ENCODE measurements at regions not wholly inside any gene's neighbourhood (a gene's known extent, or its start where the extent isn't known, plus 50 kb on each side); places are given as distances from the start of the nearest gene placed in this dataset.

GRCh38 chr6:105949869-105950268 is 136.3 kb upstream of the PRDM1 start:
- ATAC-seq (ENCODE audit: low FRiP score) (no peak), DNase-seq (ENCODE audit: low spot score) (no peak)
- no peak for TF ChIP-seq CTCF (IDR thresholded peaks at IDR 0.05)

- ATAC-seq (ENCODE audit: low FRiP score) (no peak), DNase-seq (ENCODE audit: low spot score) (no peak)
- no peak for TF ChIP-seq CTCF (IDR thresholded peaks at IDR 0.05)
These were observed 142.6 kb upstream of the PRDM1 start for GRCh38 chr6:105943514-105943913.

- DNase-seq (ENCODE audit: low spot score) = no peak
- no peak for TF ChIP-seq CTCF (IDR thresholded peaks at IDR 0.05)
- no peak for ATAC-seq (ENCODE audit: low FRiP score)
These were observed 144.3 kb upstream of the PRDM1 start for GRCh38 chr6:105941621-105942412.

GRCh38 chr6:105940990-105941389 is 145.1 kb upstream of the PRDM1 start:
- ATAC-seq (ENCODE audit: low FRiP score) (no peak), DNase-seq (ENCODE audit: low spot score) (no peak)
- TF ChIP-seq CTCF (IDR thresholded peaks at IDR 0.05) = no peak

GRCh38 chr6:105936972-105937371 is 149.2 kb upstream of the PRDM1 start:
- ATAC-seq (ENCODE audit: low FRiP score) = no peak
- DNase-seq (ENCODE audit: low spot score) = no peak
- no peak for TF ChIP-seq CTCF (IDR thresholded peaks at IDR 0.05)

GRCh38 chr6:105935416-105935815 is 150.7 kb upstream of the PRDM1 start:
- no peak for TF ChIP-seq CTCF (IDR thresholded peaks at IDR 0.05)
- ATAC-seq (ENCODE audit: low FRiP score) (no peak), DNase-seq (ENCODE audit: low spot score) (no peak)

- DNase-seq (ENCODE audit: low spot score) (no peak), ATAC-seq (ENCODE audit: low FRiP score) (no peak)
- TF ChIP-seq CTCF (IDR thresholded peaks at IDR 0.05) = no peak
These were observed 151.4 kb upstream of the PRDM1 start for GRCh38 chr6:105934708-105935107.

Data from omental fat pad (tissue), 3 donors.